PC-9 (cell line): ENCODE measurements at regions not wholly inside any gene's neighbourhood (a gene's known extent, or its start where the extent isn't known, plus 50 kb on each side); places are given as distances from the start of the nearest gene placed in this dataset.
"Not testable (repeated sequence)": the region's sequence is repeated elsewhere in the genome, so short reads cannot be mapped to it uniquely, and the experiment has no call there.

ENCODE experiments used
- BruUV-seq: library from RNA; stranded (reverse); fragments of 400-500 nt; replicated peaks from 2 replicates; lab custom pipeline; 2021; lab: Mats Ljungman, UMichigan
- CTCF ChIA-PET: fragments of 300-600 bp; sonication (Branson Sonifier 250); formaldehyde crosslinking; loops from one replicate; lab custom pipeline; 2022; ENCODE audit warnings: antibody characterized with exemption; lab: Charles Lee
- POLR2A ChIA-PET: fragments of 300-600 bp; sonication (Branson Sonifier 250); formaldehyde crosslinking; loops from one replicate; lab custom pipeline; 2022; ENCODE audit warnings: antibody characterized with exemption; ENCODE audit not compliant: unreplicated experiment; lab: Charles Lee
- DNase-seq, 2 experiments: peaks; one replicate each; pipeline versions ENCODE4 v3.0.0 to v3.0.0-alpha.2; 2015 to 2022; ENCODE audit warnings: mixed read lengths in 1 of 2
- H2AFZ ChIP-seq: fragments of 200-600 bp; sonication (generic); 2 replicates; pipeline ENCODE4 v1.8.1; 2017; ENCODE audit warnings: antibody characterized with exemption
- H3F3A ChIP-seq: fragments of 200-600 bp; sonication (generic); 2 replicates; pipeline ENCODE4 v1.8.1; 2017; ENCODE audit warnings: antibody characterized with exemption, mild to moderate bottlenecking, low read depth; ENCODE audit not compliant: insufficient read depth
- H3K27ac ChIP-seq: fragments of 200-600 bp; sonication (generic); 2 replicates; pipeline ENCODE4 v1.6.1; 2016; ENCODE audit warnings: mixed run types
- H3K27me3 ChIP-seq: fragments of 200-600 bp; sonication (generic); 2 replicates; pipeline ENCODE4 v1.6.1; 2016; ENCODE audit warnings: low read depth, mixed run types; ENCODE audit not compliant: insufficient read depth
- H3K36me3 ChIP-seq: fragments of 200-600 bp; sonication (generic); 2 replicates; pipeline ENCODE4 v1.6.1; 2016; ENCODE audit warnings: low read depth, mixed run types
- H3K4me1 ChIP-seq: fragments of 200-600 bp; sonication (generic); replicated peaks from 2 replicates; pipeline ENCODE4 v1.6.1; 2016; ENCODE audit warnings: mixed run types; ENCODE audit not compliant: insufficient read depth
- H3K4me2 ChIP-seq: fragments of 200-600 bp; sonication (generic); 2 replicates; pipeline ENCODE4 v1.6.1; 2017; ENCODE audit warnings: mixed run types
- H3K4me3 ChIP-seq: fragments of 200-600 bp; sonication (generic); 2 replicates; pipeline ENCODE4 v1.6.1; 2016; ENCODE audit warnings: mixed run types
- H3K79me2 ChIP-seq: fragments of 200-600 bp; sonication (generic); 2 replicates; pipeline ENCODE4 v1.6.1; 2017; ENCODE audit warnings: low read depth, mixed run types
- H3K9me2 ChIP-seq: fragments of 200-600 bp; sonication (generic); 2 replicates; pipeline ENCODE4 v1.8.1; 2017; ENCODE audit warnings: mild to moderate bottlenecking; ENCODE audit not compliant: insufficient read depth
- H3K9me3 ChIP-seq: fragments of 200-600 bp; sonication (generic); 2 replicates; pipeline ENCODE4 v1.8.1; 2016; ENCODE audit warnings: low read depth; ENCODE audit not compliant: insufficient read depth
- H4K20me1 ChIP-seq: fragments of 200-600 bp; sonication (generic); 2 replicates; pipeline ENCODE4 v1.8.1; 2017; ENCODE audit not compliant: insufficient read depth
- EZH2 ChIP-seq: fragments of 200-600 bp; sonication (generic); IDR thresholded peaks from 2 replicates; pipeline ENCODE4 v1.8.0; 2017; ENCODE audit warnings: antibody characterized with exemption, low read depth
- intact Hi-C: fragments of 100-400 bp; cut with micrococcal nuclease; formaldehyde crosslinking; loops from one replicate; pipeline ENCODE4 v1.10.0; 2022; ENCODE audit not compliant: unreplicated experiment
- TF ChIP-seq, protein P1 (sequence below): fragments of 200-600 bp; sonication (generic); conservative IDR thresholded peaks from 2 replicates; pipeline ENCODE4 v1.6.1; 2017; ENCODE audit warnings: mixed run types, antibody characterized with exemption, mild to moderate bottlenecking, moderate library complexity

DNA sequence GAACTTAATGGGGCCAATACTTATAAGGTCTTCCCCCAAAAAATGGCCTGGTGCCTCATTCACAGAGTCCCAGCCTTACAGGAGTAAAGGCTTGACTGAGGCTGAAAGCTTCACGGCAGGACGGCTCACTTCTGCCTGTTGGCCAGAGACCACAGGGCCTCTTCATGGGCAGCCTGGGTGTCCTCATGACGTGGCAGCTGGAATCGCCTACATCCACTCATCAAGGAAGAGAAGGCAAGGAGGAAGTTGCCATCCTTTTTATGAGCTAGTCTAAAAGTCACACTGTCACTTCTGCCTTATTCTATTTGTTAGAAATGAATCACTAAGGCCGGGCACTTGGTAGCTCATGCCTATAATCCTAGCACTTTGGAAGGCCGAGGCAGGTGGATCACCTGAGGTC is 89.3 kb upstream of the DGKG start:
- DNase-seq = no peak
- no peaks in the 10 kb centered on the region for H3F3A ChIP-seq
- 0 out of 2 replicates have a peak, but pooled peaks cover 3% of the 10 kb centered on the region for H3K9me3 ChIP-seq
- H3K9me2 ChIP-seq = no peaks in the 10 kb centered on the region
- H3K4me1 ChIP-seq = peaks cover 3% of the 10 kb centered on the region; the same call in 1 of the 2 replicates
- intact Hi-C loops = no loop called here
- ChIA-PET POLR2A (no interaction called here), CTCF (interaction anchor here (0.6 kb wide), 1 partner anchor 84 kb away, joined by 3 read pairs; no protein-coding TSS in a partner anchor)
- H3K4me2 ChIP-seq = no peak overlapping the region
- peaks cover 87% of the 10 kb centered on the region for H3K27me3 ChIP-seq
- no peak overlapping the region for H2AFZ ChIP-seq
- H4K20me1 ChIP-seq = no peaks in the 10 kb centered on the region
- H3K36me3 ChIP-seq = no peaks in the 10 kb centered on the region
- TF ChIP-seq, protein P1, sequence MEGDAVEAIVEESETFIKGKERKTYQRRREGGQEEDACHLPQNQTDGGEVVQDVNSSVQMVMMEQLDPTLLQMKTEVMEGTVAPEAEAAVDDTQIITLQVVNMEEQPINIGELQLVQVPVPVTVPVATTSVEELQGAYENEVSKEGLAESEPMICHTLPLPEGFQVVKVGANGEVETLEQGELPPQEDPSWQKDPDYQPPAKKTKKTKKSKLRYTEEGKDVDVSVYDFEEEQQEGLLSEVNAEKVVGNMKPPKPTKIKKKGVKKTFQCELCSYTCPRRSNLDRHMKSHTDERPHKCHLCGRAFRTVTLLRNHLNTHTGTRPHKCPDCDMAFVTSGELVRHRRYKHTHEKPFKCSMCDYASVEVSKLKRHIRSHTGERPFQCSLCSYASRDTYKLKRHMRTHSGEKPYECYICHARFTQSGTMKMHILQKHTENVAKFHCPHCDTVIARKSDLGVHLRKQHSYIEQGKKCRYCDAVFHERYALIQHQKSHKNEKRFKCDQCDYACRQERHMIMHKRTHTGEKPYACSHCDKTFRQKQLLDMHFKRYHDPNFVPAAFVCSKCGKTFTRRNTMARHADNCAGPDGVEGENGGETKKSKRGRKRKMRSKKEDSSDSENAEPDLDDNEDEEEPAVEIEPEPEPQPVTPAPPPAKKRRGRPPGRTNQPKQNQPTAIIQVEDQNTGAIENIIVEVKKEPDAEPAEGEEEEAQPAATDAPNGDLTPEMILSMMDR = no peak
- no peak for TF ChIP-seq EZH2
- no peaks in the 10 kb centered on the region for H3K79me2 ChIP-seq
- BruUV-seq = no TSS peak
- no peak overlapping the region for H3K27ac ChIP-seq
- no peak overlapping the region for H3K4me3 ChIP-seq

DNA sequence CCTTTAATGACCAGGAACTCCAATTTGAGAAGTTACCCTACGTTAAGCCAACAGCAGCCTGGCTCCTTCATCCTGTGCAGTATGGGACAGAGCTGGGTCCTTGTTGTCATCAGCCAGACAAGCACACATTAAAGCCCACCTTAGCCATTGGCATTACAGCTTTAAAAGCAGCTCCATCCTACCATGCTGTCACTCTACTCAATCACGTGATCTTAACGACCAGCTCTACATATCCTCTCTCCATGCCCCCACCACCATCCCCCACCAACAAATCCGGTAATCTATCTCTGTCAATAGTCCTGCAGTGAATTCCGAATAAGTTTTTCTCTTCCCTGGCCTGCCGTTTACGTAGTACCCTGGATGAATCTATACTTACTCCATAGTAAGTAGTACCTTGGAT is 82.9 kb upstream of the DGKG start:
- H4K20me1 ChIP-seq = no peaks in the 10 kb centered on the region; the same call in 1 of the 2 replicates
- no peaks in the 10 kb centered on the region for H3K79me2 ChIP-seq
- DNase-seq = no peak
- POLR2A ChIA-PET = no interaction called here
- H3K9me3 ChIP-seq = 0 out of 2 replicates have a peak, but pooled peaks cover 3% of the 10 kb centered on the region
- H3K27ac ChIP-seq = no peak overlapping the region
- no peaks in the 10 kb centered on the region for H3F3A ChIP-seq
- TF ChIP-seq, protein P1 = no peak
- no peak for TF ChIP-seq EZH2
- CTCF ChIA-PET = no interaction called here
- peaks cover 82% of the 10 kb centered on the region for H3K27me3 ChIP-seq
- H2AFZ ChIP-seq = no peak overlapping the region
- H3K9me2 ChIP-seq = peaks cover 3% of the 10 kb centered on the region; the same call in 1 of the 2 replicates
- H3K4me3 ChIP-seq = no peak overlapping the region
- H3K4me2 ChIP-seq = no peak overlapping the region
- H3K36me3 ChIP-seq = no peaks in the 10 kb centered on the region
- H3K4me1 ChIP-seq = no peaks in the 10 kb centered on the region
- intact Hi-C loops = no loop called here
- BruUV-seq = no TSS peak

DNA sequence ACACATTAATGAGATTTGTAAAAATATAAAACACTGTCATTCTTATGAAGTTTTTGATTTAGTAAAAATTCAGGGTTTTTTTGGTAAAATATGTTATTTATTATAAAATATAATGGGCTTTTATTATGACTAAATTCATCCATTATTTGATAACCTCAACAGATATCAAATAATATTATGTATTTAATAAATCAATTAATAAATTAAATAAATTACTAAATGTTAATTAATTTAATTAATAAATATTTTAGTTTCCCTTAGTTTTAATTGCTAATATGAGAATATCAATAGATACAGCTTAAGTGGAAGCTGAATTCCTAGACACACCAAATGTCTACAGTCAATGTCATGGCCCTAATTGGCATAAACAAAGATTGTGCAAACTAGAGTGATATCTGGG is 82.3 kb upstream of the DGKG start:
- Histone ChIP-seq H3F3A (no peaks in the 10 kb centered on the region), H3K36me3 (no peaks in the 10 kb centered on the region), H4K20me1 (no peaks in the 10 kb centered on the region; the same call in 1 of the 2 replicates), H3K79me2 (no peaks in the 10 kb centered on the region), H3K4me2 (no peak overlapping the region), H3K4me3 (no peak overlapping the region), H3K9me2 (peaks cover 5% of the 10 kb centered on the region; the same call in 1 of the 2 replicates), H2AFZ (no peak overlapping the region), H3K4me1 (no peaks in the 10 kb centered on the region), H3K27ac (no peak overlapping the region), H3K9me3 (0 out of 2 replicates have a peak, but pooled peaks cover 3% of the 10 kb centered on the region), H3K27me3 (peaks cover 80% of the 10 kb centered on the region)
- intact Hi-C loops = no loop called here
- no peak for DNase-seq
- TF ChIP-seq, protein P1 = no peak
- no peak for TF ChIP-seq EZH2
- ChIA-PET CTCF (no interaction called here), POLR2A (no interaction called here)
- no TSS peak for BruUV-seq

DNA sequence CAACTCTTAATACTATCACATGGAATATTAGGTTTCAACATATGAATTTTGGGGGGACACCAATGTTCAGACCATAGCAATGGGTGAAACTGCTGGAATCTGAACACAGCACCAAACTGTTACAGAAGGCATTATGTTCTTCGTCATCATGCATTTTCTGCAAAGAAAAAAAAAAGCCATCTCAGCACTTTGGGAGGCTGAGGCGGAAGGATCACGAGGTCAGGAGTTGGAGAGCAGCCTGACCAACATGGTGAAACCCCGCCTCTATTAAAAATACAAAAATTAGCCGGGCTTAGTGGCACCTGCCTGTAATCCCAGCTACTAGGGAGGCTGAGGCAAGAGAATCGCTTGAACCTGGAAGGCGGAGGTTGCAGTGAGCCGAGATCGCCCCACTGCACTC is 80.9 kb upstream of the DGKG start:
- CTCF ChIA-PET = not testable (repeated sequence)

More for the DNA sequence above, 80.9 kb upstream of the DGKG start:
- H3K9me3 ChIP-seq, H3K9me2 ChIP-seq, H4K20me1 ChIP-seq, H3K36me3 ChIP-seq, H3K4me1 ChIP-seq, H3K4me3 ChIP-seq, POLR2A ChIA-PET, DNase-seq, H3K27ac ChIP-seq, intact Hi-C loops, H3K4me2 ChIP-seq, H2AFZ ChIP-seq, H3K79me2 ChIP-seq, BruUV-seq, H3F3A ChIP-seq: not testable (repeated sequence)
- H3K27me3 ChIP-seq = peaks cover 76% of the 10 kb centered on the region
